IMR-90 (cell line): ENCODE measurements at regions not wholly inside any gene's neighbourhood (a gene's known extent, or its start where the extent isn't known, plus 50 kb on each side); places are given as distances from the start of the nearest gene placed in this dataset.

Experiments used
- ATAC-seq: fragments of 200-7000 bp; cut with Tn5 transposase; 2 replicates; pipeline ENCODE4 v1.9.1; 2020; ENCODE audit warnings: low read depth, mild to moderate bottlenecking, moderate library complexity
- BruUV-seq: library from RNA; stranded (reverse); fragments of 400-500 nt; replicated peaks from 2 replicates; lab custom pipeline; 2021; lab: Mats Ljungman, UMichigan
- CTCF ChIA-PET: fragments of 300-600 bp; formaldehyde crosslinking; extraction: SDS; loops from one replicate; lab custom pipeline; 2021; ENCODE audit warnings: antibody characterized with exemption; lab: Yijun Ruan, JAX
- POLR2A ChIA-PET: fragments of 300-600 bp; sonication (Branson Sonifier 250); formaldehyde crosslinking; loops from one replicate; lab custom pipeline; 2022; ENCODE audit warnings: antibody characterized with exemption; ENCODE audit not compliant: unreplicated experiment; lab: Charles Lee
- DNase-seq: peaks from one replicate; pipeline ENCODE4 v3.0.0; 2013
- H2AFZ ChIP-seq: replicated peaks from 2 replicates; pipeline ENCODE3; 2013; ENCODE audit warnings: low read length, mild to moderate bottlenecking; ENCODE audit not compliant: poor library complexity
- H2AK5ac ChIP-seq: 2 replicates; pipeline ENCODE4 v1.6.1; 2013; ENCODE audit warnings: low read depth, low read length, inconsistent platforms
- H2AK9ac ChIP-seq: replicated peaks from 2 replicates; pipeline ENCODE3; 2013; ENCODE audit warnings: mild to moderate bottlenecking, low read depth, low read length, moderate library complexity; ENCODE audit not compliant: poor library complexity
- H2BK120ac ChIP-seq: 2 replicates; pipeline ENCODE4 v1.6.1; 2013; ENCODE audit warnings: low read depth, low read length, inconsistent platforms
- H2BK15ac ChIP-seq: 3 replicates; pipeline ENCODE4 v1.6.1; 2013; ENCODE audit warnings: low read depth, low read length, inconsistent platforms
- H2BK20ac ChIP-seq: 2 replicates; pipeline ENCODE4 v1.6.1; 2013; ENCODE audit warnings: low read depth, mild to moderate bottlenecking, inconsistent platforms, low read length, moderate library complexity
- H2BK5ac ChIP-seq: 2 replicates; pipeline ENCODE4 v1.6.1; 2013; ENCODE audit warnings: mild to moderate bottlenecking, low read depth, low read length, inconsistent platforms; ENCODE audit not compliant: poor library complexity, severe bottlenecking
- H3K14ac ChIP-seq: replicated peaks from 2 replicates; pipeline ENCODE4 v1.6.1; 2013; ENCODE audit warnings: low read depth, low read length, inconsistent platforms
- H3K18ac ChIP-seq: 2 replicates; pipeline ENCODE4 v1.6.1; 2013; ENCODE audit warnings: low read depth, low read length, control low read depth
- H3K23ac ChIP-seq: 2 replicates; pipeline ENCODE4 v1.6.1; 2013; ENCODE audit warnings: low read depth, low read length, inconsistent platforms
- H3K27ac ChIP-seq: 2 replicates; pipeline ENCODE4 v1.5.1; 2013; ENCODE audit warnings: mild to moderate bottlenecking, control low read depth, low read length; ENCODE audit not compliant: insufficient read depth
- H3K27me3 ChIP-seq: 2 replicates; pipeline ENCODE4 v1.6.1; 2013; ENCODE audit warnings: low read length; ENCODE audit not compliant: control insufficient read depth, insufficient read depth
- H3K36me3 ChIP-seq: 2 replicates; pipeline ENCODE4 v1.6.1; 2013; ENCODE audit warnings: low read length, mixed read lengths; ENCODE audit not compliant: control insufficient read depth, insufficient read depth
- H3K4ac ChIP-seq: 2 replicates; pipeline ENCODE4 v1.6.1; 2013; ENCODE audit warnings: low read depth, low read length, inconsistent platforms
- H3K4me1 ChIP-seq: 2 replicates; pipeline ENCODE4 v1.6.1; 2013; ENCODE audit warnings: low read length, mixed read lengths; ENCODE audit not compliant: control insufficient read depth, insufficient read depth
- H3K4me2 ChIP-seq: 2 replicates; pipeline ENCODE4 v1.6.1; 2013; ENCODE audit warnings: low read depth, mild to moderate bottlenecking, control low read depth, low read length, moderate library complexity
- H3K4me3 ChIP-seq: 2 replicates; pipeline ENCODE4 v1.5.1; 2013; ENCODE audit warnings: low read depth, mild to moderate bottlenecking, control low read depth, low read length, moderate library complexity; ENCODE audit not compliant: insufficient read depth
- H3K56ac ChIP-seq: 2 replicates; pipeline ENCODE4 v1.6.1; 2013; ENCODE audit warnings: low read length, inconsistent platforms; ENCODE audit not compliant: insufficient read depth; ENCODE audit errors: extremely low read depth
- H3K79me1 ChIP-seq, 2 experiments: 2 replicates each; pipeline ENCODE4 v1.6.1; 2013; ENCODE audit warnings: low read length in 2 of 2, inconsistent platforms in 1 of 2, low read depth in 1 of 2
- H3K9ac ChIP-seq: 2 replicates; pipeline ENCODE4 v1.6.1; 2013; ENCODE audit warnings: low read depth, low read length, control low read depth
- H3K9me1 ChIP-seq: 2 replicates; pipeline ENCODE4 v1.6.1; 2013; ENCODE audit warnings: low read length, inconsistent platforms; ENCODE audit not compliant: insufficient read depth
- H3K9me3 ChIP-seq: 2 replicates; pipeline ENCODE4 v1.6.1; 2013; ENCODE audit warnings: low read length; ENCODE audit not compliant: control insufficient read depth, insufficient read depth
- H4K20me1 ChIP-seq: 2 replicates; pipeline ENCODE4 v1.6.1; 2013; ENCODE audit warnings: low read length, inconsistent platforms; ENCODE audit not compliant: insufficient read depth
- H4K5ac ChIP-seq: 2 replicates; pipeline ENCODE4 v1.6.1; 2013; ENCODE audit warnings: mild to moderate bottlenecking, low read depth, low read length, control low read depth
- H4K8ac ChIP-seq, 2 experiments: 2 replicates each; pipeline ENCODE4 v1.6.1; 2013; ENCODE audit warnings: low read depth in 2 of 2, low read length in 2 of 2, control low read depth in 1 of 2, inconsistent platforms in 1 of 2
- H4K91ac ChIP-seq: 2 replicates; pipeline ENCODE4 v1.6.1; 2013; ENCODE audit warnings: low read depth, low read length, inconsistent platforms; ENCODE audit not compliant: insufficient read depth
- BHLHE40 ChIP-seq: fragments of 150-350 bp; IDR thresholded peaks from 2 replicates; pipeline ENCODE4 v1.6.1; 2016; ENCODE audit warnings: mild to moderate bottlenecking, low read depth, low read length
- CEBPB ChIP-seq: IDR thresholded peaks from 2 replicates; pipeline ENCODE4 v1.6.1; 2012; ENCODE audit warnings: low read depth, low read length, improper control_type of control experiment
- CHD1 ChIP-seq: IDR thresholded peaks from 2 replicates; pipeline ENCODE4 v1.6.1; 2012; ENCODE audit warnings: low read depth, low read length, improper control_type of control experiment
- FOS ChIP-seq: fragments of 150-350 bp; IDR thresholded peaks from 2 replicates; pipeline ENCODE4 v1.6.1; 2016; ENCODE audit warnings: low read depth, low read length
- MAFK ChIP-seq: IDR thresholded peaks from 2 replicates; pipeline ENCODE4 v1.6.1; 2012; ENCODE audit warnings: low read depth, low read length, improper control_type of control experiment
- MAZ ChIP-seq: IDR thresholded peaks from 2 replicates; pipeline ENCODE4 v1.6.1; 2012; ENCODE audit warnings: low read depth, mild to moderate bottlenecking, low read length, improper control_type of control experiment, moderate library complexity, borderline replicate concordance
- MXI1 ChIP-seq: IDR thresholded peaks from 2 replicates; pipeline ENCODE4 v1.6.1; 2012; ENCODE audit warnings: low read depth, mild to moderate bottlenecking, low read length, moderate library complexity, borderline replicate concordance
- NFE2L2 ChIP-seq: fragments of 150-350 bp; IDR thresholded peaks from 2 replicates; pipeline ENCODE4 v1.6.1; 2016; ENCODE audit warnings: low read depth, mild to moderate bottlenecking, low read length
- POLR2A ChIP-seq: IDR thresholded peaks from 2 replicates; pipeline ENCODE4 v1.6.1; 2012; ENCODE audit warnings: mild to moderate bottlenecking, low read depth, low read length
- RAD21 ChIP-seq: IDR thresholded peaks from 2 replicates; pipeline ENCODE4 v1.6.1; 2012; ENCODE audit warnings: low read length, improper control_type of control experiment
- RCOR1 ChIP-seq: IDR thresholded peaks from 2 replicates; pipeline ENCODE4 v1.6.1; 2012; ENCODE audit warnings: mild to moderate bottlenecking, low read length, improper control_type of control experiment; ENCODE audit not compliant: insufficient replicate concordance
- RFX5 ChIP-seq: IDR thresholded peaks from 2 replicates; pipeline ENCODE4 v1.8.0; 2012; ENCODE audit warnings: low read depth, mild to moderate bottlenecking, low read length, moderate library complexity
- SMC3 ChIP-seq: fragments of 150-350 bp; IDR thresholded peaks from 2 replicates; pipeline ENCODE4 v1.6.1; 2016; ENCODE audit warnings: low read depth, mild to moderate bottlenecking, antibody characterized with exemption, low read length, moderate library complexity
- WGBS, 2 experiments: methylation state at CpG; one replicate each; pipeline versions ENCODE4 v1.1.5 to v1.1.7; 2013; ENCODE audit warnings: missing lambda C conversion rate in 2 of 2; ENCODE audit not compliant: insufficient read length in 1 of 2; ENCODE audit errors: extremely low coverage in 2 of 2; 5-methylcytosine and 5-hydroxymethylcytosine counted together
- dilution Hi-C: fragments of 300-500 bp; cut with HindIII; formaldehyde crosslinking; loops from one replicate; pipeline ENCODE4 v1.14.3; 2018; ENCODE audit warnings: low sequenced_read_pairs; ENCODE audit not compliant: unreplicated experiment
- in situ Hi-C: fragments of 300-500 bp; cut with MboI; formaldehyde crosslinking; loops from 3 replicates; pipeline ENCODE4 v1.14.3; 2019; ENCODE audit warnings: low sequenced_read_pairs, inconsistent platforms, mixed read lengths
- intact Hi-C: fragments of 100-400 bp; cut with micrococcal nuclease; formaldehyde crosslinking; loops from 2 replicates; pipeline ENCODE4 v1.10.0; 2022
- TF ChIP-seq, protein P1 (sequence below): conservative IDR thresholded peaks from 2 replicates; pipeline ENCODE4 v1.5.1; 2012; ENCODE audit warnings: mild to moderate bottlenecking, low read depth, low read length, improper control_type of control experiment
- TF ChIP-seq, protein P2 (sequence below): fragments of 150-350 bp; IDR thresholded peaks from 2 replicates; pipeline ENCODE4 v1.6.1; 2017; ENCODE audit warnings: mild to moderate bottlenecking, antibody characterized with exemption, low read length, low read depth
- TF ChIP-seq, protein P3 (sequence below): fragments of 150-350 bp; IDR thresholded peaks from 2 replicates; pipeline ENCODE4 v1.6.1; 2016; ENCODE audit warnings: low read depth, mild to moderate bottlenecking, low read length, moderate library complexity, borderline replicate concordance

DNA sequence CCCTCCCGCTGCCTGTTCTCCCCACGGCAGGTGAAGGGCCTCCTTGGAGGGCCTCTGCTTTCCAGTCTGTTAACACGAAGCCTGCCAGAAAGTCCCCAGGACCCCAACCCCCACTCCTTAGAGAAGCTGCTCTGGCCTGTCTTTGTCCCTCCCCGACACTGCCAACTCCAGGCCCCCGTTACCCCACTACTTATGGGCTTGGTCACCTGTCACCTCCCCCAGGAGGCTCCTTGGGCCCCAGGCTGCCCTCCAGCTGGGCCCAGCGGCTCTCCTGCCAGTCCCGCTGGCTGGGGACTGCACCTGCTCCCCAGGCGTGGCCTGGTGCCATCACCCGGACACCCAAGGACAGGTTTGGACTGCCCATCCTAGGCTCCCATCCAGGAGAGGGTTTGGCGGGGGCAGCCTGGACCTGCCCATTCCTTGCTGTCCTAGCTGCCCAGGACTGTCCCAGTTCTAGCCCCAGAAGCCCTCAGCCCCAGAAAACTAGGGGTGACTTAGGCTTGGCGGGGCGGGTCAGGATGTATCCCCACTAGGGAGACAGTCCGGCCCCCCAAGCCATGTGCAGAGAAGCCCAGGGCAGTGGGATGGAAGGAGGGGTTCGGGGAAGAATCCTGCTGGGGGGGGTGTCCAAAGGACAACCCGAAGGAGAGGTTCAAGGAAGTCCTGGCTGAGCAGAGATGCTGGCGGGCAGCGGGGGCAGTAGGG, 155.7 kb upstream of the C14orf180 start:
- H3K23ac ChIP-seq = no peak overlapping the region
- H3K79me1 ChIP-seq = no peaks in the 10 kb centered on the region
- H3K9me3 ChIP-seq = peaks cover 12% of the 10 kb centered on the region
- dilution Hi-C loops = no loop called here
- no peaks in the 10 kb centered on the region for H3K4me1 ChIP-seq
- no peak overlapping the region for H2BK20ac ChIP-seq
- H2AFZ ChIP-seq = no peak overlapping the region
- in situ Hi-C loops = no loop called here
- no peak overlapping the region for H2BK5ac ChIP-seq
- no peak overlapping the region for H3K4me2 ChIP-seq
- H4K91ac ChIP-seq = no peak overlapping the region
- H4K8ac ChIP-seq = no peak overlapping the region
- H3K56ac ChIP-seq = no peak overlapping the region
- H3K27me3 ChIP-seq = no peaks in the 10 kb centered on the region
- H2BK15ac ChIP-seq = no peak overlapping the region
- no peaks in the 10 kb centered on the region for H3K36me3 ChIP-seq
- ATAC-seq = no peak
- H3K14ac ChIP-seq = no peak overlapping the region
- no peak overlapping the region for H2AK9ac ChIP-seq
- no peaks in the 10 kb centered on the region for H3K9me1 ChIP-seq
- TF ChIP-seq, protein P1, sequence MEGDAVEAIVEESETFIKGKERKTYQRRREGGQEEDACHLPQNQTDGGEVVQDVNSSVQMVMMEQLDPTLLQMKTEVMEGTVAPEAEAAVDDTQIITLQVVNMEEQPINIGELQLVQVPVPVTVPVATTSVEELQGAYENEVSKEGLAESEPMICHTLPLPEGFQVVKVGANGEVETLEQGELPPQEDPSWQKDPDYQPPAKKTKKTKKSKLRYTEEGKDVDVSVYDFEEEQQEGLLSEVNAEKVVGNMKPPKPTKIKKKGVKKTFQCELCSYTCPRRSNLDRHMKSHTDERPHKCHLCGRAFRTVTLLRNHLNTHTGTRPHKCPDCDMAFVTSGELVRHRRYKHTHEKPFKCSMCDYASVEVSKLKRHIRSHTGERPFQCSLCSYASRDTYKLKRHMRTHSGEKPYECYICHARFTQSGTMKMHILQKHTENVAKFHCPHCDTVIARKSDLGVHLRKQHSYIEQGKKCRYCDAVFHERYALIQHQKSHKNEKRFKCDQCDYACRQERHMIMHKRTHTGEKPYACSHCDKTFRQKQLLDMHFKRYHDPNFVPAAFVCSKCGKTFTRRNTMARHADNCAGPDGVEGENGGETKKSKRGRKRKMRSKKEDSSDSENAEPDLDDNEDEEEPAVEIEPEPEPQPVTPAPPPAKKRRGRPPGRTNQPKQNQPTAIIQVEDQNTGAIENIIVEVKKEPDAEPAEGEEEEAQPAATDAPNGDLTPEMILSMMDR = no peak
- TF ChIP-seq RFX5 (no peak), FOS (no peak), POLR2A (no peak), MXI1 (no peak), MAZ (no peak), CEBPB (no peak), RAD21 (no peak), MAFK (no peak), CHD1 (no peak), SMC3 (no peak), NFE2L2 (no peak), RCOR1 (no peak), BHLHE40 (no peak)
- TF ChIP-seq, protein P2, sequence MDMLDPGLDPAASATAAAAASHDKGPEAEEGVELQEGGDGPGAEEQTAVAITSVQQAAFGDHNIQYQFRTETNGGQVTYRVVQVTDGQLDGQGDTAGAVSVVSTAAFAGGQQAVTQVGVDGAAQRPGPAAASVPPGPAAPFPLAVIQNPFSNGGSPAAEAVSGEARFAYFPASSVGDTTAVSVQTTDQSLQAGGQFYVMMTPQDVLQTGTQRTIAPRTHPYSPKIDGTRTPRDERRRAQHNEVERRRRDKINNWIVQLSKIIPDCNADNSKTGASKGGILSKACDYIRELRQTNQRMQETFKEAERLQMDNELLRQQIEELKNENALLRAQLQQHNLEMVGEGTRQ = no peak
- TF ChIP-seq, protein P3, sequence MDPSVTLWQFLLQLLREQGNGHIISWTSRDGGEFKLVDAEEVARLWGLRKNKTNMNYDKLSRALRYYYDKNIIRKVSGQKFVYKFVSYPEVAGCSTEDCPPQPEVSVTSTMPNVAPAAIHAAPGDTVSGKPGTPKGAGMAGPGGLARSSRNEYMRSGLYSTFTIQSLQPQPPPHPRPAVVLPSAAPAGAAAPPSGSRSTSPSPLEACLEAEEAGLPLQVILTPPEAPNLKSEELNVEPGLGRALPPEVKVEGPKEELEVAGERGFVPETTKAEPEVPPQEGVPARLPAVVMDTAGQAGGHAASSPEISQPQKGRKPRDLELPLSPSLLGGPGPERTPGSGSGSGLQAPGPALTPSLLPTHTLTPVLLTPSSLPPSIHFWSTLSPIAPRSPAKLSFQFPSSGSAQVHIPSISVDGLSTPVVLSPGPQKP = no peak
- H3K27ac ChIP-seq = no peak overlapping the region
- no peak overlapping the region for H3K9ac ChIP-seq
- H4K20me1 ChIP-seq = no peaks in the 10 kb centered on the region
- ChIA-PET POLR2A (no interaction called here), CTCF (no interaction called here)
- no peak for DNase-seq
- no TSS peak for BruUV-seq
- no peak overlapping the region for H4K5ac ChIP-seq
- H3K18ac ChIP-seq = no peak overlapping the region
- WGBS, 2 experiments = 61% methylated on average over 3 of the region's 17 CpGs; no CpG with 5 or more reads in 1 of the 2 experiments
- H2AK5ac ChIP-seq = no peak overlapping the region
- no peak overlapping the region for H3K4ac ChIP-seq
- intact Hi-C loops = no loop called here
- H3K4me3 ChIP-seq = no peak overlapping the region
- H2BK120ac ChIP-seq = no peak overlapping the region
